ENCODE measurements at regions not wholly inside any gene's neighbourhood (a gene's known extent, or its start where the extent isn't known, plus 50 kb on each side); places are given as distances from the start of the nearest gene placed in this dataset.
"Not testable (repeated sequence)": the region's sequence is repeated elsewhere in the genome, so short reads cannot be mapped to it uniquely, and the experiment has no call there.

DNA sequence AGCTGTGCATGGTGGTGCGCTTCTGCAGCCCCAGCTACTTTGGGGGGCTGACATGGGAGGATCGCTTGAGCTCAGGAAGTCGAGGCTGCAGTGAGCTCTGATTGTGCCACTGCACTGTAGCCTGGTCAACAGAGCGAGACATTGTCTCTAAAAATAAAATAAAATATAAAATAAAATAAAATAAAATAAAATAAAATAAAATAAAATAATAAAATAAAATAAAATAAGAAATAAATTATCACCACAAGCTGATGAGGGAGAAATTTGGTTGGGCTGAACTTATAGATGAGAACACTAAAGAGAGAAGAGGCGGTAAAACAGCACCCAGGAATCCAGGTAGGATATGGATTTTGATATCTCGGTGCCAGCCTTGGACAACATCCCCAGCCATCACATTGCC lies 933.7 kb downstream of the NLGN4X start:
- peaks cover 5% of the 10 kb centered on the region for H3K4me1 Mint-ChIP-seq

DNA sequence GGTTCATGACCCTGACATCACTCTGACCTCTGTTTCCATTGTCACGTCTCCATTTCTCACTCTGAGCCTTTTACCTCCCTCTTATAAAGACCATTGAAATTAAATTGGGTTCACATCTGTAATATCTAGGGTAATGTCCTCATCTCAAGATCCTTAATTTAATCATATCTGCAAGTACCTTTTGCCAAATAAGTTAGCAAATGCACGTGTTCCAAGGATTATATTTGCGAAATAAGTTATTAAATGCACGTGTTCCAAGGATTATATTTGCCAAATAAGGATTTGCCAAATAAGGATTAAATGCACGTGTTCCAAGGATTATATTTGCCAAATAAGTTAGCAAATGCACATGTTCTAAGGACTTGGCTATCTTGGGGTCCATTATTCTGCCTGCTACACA lies 938.0 kb downstream of the NLGN4X start:
- no peak for DNase-seq
- TF ChIP-seq, protein P1, sequence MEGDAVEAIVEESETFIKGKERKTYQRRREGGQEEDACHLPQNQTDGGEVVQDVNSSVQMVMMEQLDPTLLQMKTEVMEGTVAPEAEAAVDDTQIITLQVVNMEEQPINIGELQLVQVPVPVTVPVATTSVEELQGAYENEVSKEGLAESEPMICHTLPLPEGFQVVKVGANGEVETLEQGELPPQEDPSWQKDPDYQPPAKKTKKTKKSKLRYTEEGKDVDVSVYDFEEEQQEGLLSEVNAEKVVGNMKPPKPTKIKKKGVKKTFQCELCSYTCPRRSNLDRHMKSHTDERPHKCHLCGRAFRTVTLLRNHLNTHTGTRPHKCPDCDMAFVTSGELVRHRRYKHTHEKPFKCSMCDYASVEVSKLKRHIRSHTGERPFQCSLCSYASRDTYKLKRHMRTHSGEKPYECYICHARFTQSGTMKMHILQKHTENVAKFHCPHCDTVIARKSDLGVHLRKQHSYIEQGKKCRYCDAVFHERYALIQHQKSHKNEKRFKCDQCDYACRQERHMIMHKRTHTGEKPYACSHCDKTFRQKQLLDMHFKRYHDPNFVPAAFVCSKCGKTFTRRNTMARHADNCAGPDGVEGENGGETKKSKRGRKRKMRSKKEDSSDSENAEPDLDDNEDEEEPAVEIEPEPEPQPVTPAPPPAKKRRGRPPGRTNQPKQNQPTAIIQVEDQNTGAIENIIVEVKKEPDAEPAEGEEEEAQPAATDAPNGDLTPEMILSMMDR (conservative IDR thresholded peaks at IDR 0.05): no peak
- Mint-ChIP-seq H3K4me3 (no peak overlapping the region), H3K36me3 (ENCODE audit: low read depth) (peaks cover 2% of the 10 kb centered on the region), H3K27ac (no peak overlapping the region), H3K9me3 (peaks cover 49% of the 10 kb centered on the region), H3K4me1 (no peaks in the 10 kb centered on the region), H3K27me3 (ENCODE audit: insufficient read depth) (no peaks in the 10 kb centered on the region)
- H3K4me3 ChIP-seq (ENCODE audit: low read length): no peak overlapping the region
- H3K27me3 ChIP-seq (ENCODE audit: control insufficient read depth, insufficient read depth, low read length, poor library complexity, severe bottlenecking): no peaks in the 10 kb centered on the region
- no peaks in the 10 kb centered on the region for H3K36me3 ChIP-seq (ENCODE audit: control insufficient read depth, insufficient read depth, low read length)
- peaks cover 10% of the 10 kb centered on the region for H3K9me3 ChIP-seq (ENCODE audit: control insufficient read depth, low read length)
- WGBS, 2 experiments (ENCODE audit: insufficient coverage in 1 of 2, insufficient read length in 1 of 2): 88% methylated on average over 3 to 5 of the region's 5 CpGs
- H3K9ac ChIP-seq (ENCODE audit: extremely low read depth, low read length, poor library complexity, severe bottlenecking): no peak overlapping the region
- H3K27ac ChIP-seq (ENCODE audit: low read depth, low read length): no peak overlapping the region
- no peaks in the 10 kb centered on the region for H3K4me1 ChIP-seq (ENCODE audit: control insufficient read depth, insufficient read depth, low read length)

More for the DNA sequence above, 933.7 kb downstream of the NLGN4X start:
- no peaks in the 10 kb centered on the region for H3K27me3 ChIP-seq (ENCODE audit: control insufficient read depth, insufficient read depth, low read length, poor library complexity, severe bottlenecking)
- H3K4me3 Mint-ChIP-seq: no peak overlapping the region
- no peak overlapping the region for H3K27ac ChIP-seq (ENCODE audit: low read depth, low read length)
- H3K4me3 ChIP-seq (ENCODE audit: low read length): no peak overlapping the region
- H3K36me3 ChIP-seq (ENCODE audit: control insufficient read depth, insufficient read depth, low read length): no peaks in the 10 kb centered on the region
- TF ChIP-seq, protein P1 (conservative IDR thresholded peaks at IDR 0.05): no peak
- H3K9me3 ChIP-seq (ENCODE audit: control insufficient read depth, low read length): no peaks in the 10 kb centered on the region
- H3K27me3 Mint-ChIP-seq (ENCODE audit: insufficient read depth): no peaks in the 10 kb centered on the region
- DNase-seq: no peak
- no peaks in the 10 kb centered on the region for H3K36me3 Mint-ChIP-seq (ENCODE audit: low read depth)
- peaks cover 9% of the 10 kb centered on the region for H3K9me3 Mint-ChIP-seq
- 95% methylated on average over 4 of the region's 6 CpGs; no CpG with 5 or more reads in 1 of the 2 experiments for WGBS, 2 experiments (ENCODE audit: insufficient coverage in 1 of 2, insufficient read length in 1 of 2)
- no peaks in the 10 kb centered on the region for H3K4me1 ChIP-seq (ENCODE audit: control insufficient read depth, insufficient read depth, low read length)
- H3K27ac Mint-ChIP-seq: no peak overlapping the region
- H3K9ac ChIP-seq (ENCODE audit: extremely low read depth, low read length, poor library complexity, severe bottlenecking): no peak overlapping the region

DNA sequence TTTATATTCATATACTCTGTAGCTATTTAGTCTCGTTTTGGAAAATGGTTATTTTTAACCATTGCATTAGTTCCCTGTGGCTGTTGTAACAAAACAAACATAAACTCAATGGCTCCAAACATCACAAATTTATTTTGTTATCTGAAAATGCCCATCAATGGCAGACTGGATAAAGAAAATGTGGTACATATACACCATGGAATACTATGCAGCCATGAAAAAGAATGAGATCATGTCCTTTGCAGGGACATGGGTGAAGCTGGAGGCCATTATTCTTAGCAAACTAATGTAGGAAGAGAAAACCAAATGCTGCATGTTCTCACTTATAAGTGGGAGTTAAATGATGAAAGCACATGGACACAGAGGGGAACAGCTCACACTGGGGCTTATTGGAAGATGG lies 938.7 kb downstream of the NLGN4X start:
- not testable (repeated sequence) for H3K4me3 Mint-ChIP-seq

DNA sequence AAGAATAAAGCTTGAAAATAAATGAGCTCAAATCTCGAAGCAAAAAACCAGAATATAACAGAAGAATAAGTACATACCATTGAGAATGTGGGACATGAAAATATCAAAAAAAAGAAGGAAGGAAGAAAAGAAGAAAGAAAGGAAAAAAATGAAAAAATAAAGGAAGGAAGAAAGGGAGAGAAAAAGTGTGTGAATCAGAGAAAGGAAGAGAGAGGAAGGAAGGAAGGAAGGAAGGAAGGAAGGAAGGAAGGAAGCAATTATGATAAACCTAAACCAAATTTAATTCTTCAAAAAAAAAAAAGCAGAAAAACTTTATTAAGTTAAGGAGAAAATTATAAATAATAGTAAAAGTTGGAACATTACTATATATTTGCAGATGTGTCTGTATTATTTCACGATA lies 949.8 kb downstream of the NLGN4X start:
- peaks cover 19% of the 10 kb centered on the region for H3K9me3 Mint-ChIP-seq
- no peaks in the 10 kb centered on the region for H3K4me1 ChIP-seq (ENCODE audit: control insufficient read depth, insufficient read depth, low read length)
- H3K36me3 ChIP-seq (ENCODE audit: control insufficient read depth, insufficient read depth, low read length): no peaks in the 10 kb centered on the region
- no peaks in the 10 kb centered on the region for H3K27me3 ChIP-seq (ENCODE audit: control insufficient read depth, insufficient read depth, low read length, poor library complexity, severe bottlenecking)
- H3K36me3 Mint-ChIP-seq (ENCODE audit: low read depth): peaks cover 11% of the 10 kb centered on the region
- H3K4me3 ChIP-seq (ENCODE audit: low read length): no peak overlapping the region
- H3K27ac ChIP-seq (ENCODE audit: low read depth, low read length): no peak overlapping the region
- no peak overlapping the region for H3K9ac ChIP-seq (ENCODE audit: extremely low read depth, low read length, poor library complexity, severe bottlenecking)
- no peaks in the 10 kb centered on the region for H3K9me3 ChIP-seq (ENCODE audit: control insufficient read depth, low read length)
- TF ChIP-seq, protein P1 (conservative IDR thresholded peaks at IDR 0.05): no peak
- H3K27ac Mint-ChIP-seq: no peak overlapping the region
- H3K4me3 Mint-ChIP-seq: no peak overlapping the region
- no peaks in the 10 kb centered on the region for H3K4me1 Mint-ChIP-seq
- WGBS, 2 experiments (ENCODE audit: insufficient coverage in 1 of 2, insufficient read length in 1 of 2): no CpG with 5 or more reads among the region's 2 CpGs
- no peaks in the 10 kb centered on the region for H3K27me3 Mint-ChIP-seq (ENCODE audit: insufficient read depth)
- no peak for DNase-seq

More for the DNA sequence above, 938.7 kb downstream of the NLGN4X start:
- H3K27ac Mint-ChIP-seq; H3K9ac ChIP-seq (ENCODE audit: extremely low read depth, low read length, poor library complexity, severe bottlenecking); H3K36me3 Mint-ChIP-seq (ENCODE audit: low read depth); H3K4me1 ChIP-seq (ENCODE audit: control insufficient read depth, insufficient read depth, low read length); H3K27me3 ChIP-seq (ENCODE audit: control insufficient read depth, insufficient read depth, low read length, poor library complexity, severe bottlenecking); DNase-seq; H3K4me3 ChIP-seq (ENCODE audit: low read length); H3K36me3 ChIP-seq (ENCODE audit: control insufficient read depth, insufficient read depth, low read length); H3K9me3 ChIP-seq (ENCODE audit: control insufficient read depth, low read length); H3K27me3 Mint-ChIP-seq (ENCODE audit: insufficient read depth); H3K27ac ChIP-seq (ENCODE audit: low read depth, low read length); H3K4me1 Mint-ChIP-seq: not testable (repeated sequence)
- WGBS, 2 experiments (ENCODE audit: insufficient coverage in 1 of 2, insufficient read length in 1 of 2): no CpG with 5 or more reads among the region's 1 CpG
- H3K9me3 Mint-ChIP-seq: peaks cover 55% of the 10 kb centered on the region
